Panc1 (cell line): ENCODE measurements at regions not wholly inside any gene's neighbourhood (a gene's known extent, or its start where the extent isn't known, plus 50 kb on each side); places are given as distances from the start of the nearest gene placed in this dataset.

Experiments used
- ATAC-seq: fragments of 200-7000 bp; cut with Tn5 transposase; 2 replicates; pipeline ENCODE4 v1.9.1; 2020; ENCODE audit warnings: mild to moderate bottlenecking, moderate library complexity
- BruUV-seq: library from RNA; stranded (reverse); fragments of 400-500 nt; replicated peaks from 2 replicates; lab custom pipeline; 2021; lab: Mats Ljungman, UMichigan
- CTCF ChIA-PET: fragments of 300-600 bp; sonication (Branson Sonifier 250); formaldehyde crosslinking; loops from one replicate; lab custom pipeline; 2022; ENCODE audit warnings: antibody characterized with exemption; lab: Charles Lee
- POLR2A ChIA-PET: fragments of 300-600 bp; sonication (Branson Sonifier 250); formaldehyde crosslinking; loops from one replicate; lab custom pipeline; 2022; ENCODE audit warnings: antibody characterized with exemption; lab: Charles Lee
- DNase-seq: peaks from one replicate; pipeline ENCODE4 v3.0.0-alpha.2; 2010; ENCODE audit warnings: low read depth, low spot score
- H3K27ac ChIP-seq: 2 replicates; pipeline ENCODE4 v1.5.1; 2011; ENCODE audit warnings: mild to moderate bottlenecking, low read length, inconsistent platforms
- H3K27me3 ChIP-seq: fragments of 200-500 bp; sonication (Bioruptor generic); 2 replicates; pipeline ENCODE4 v1.6.0; 2014; ENCODE audit warnings: low read length, inconsistent platforms; ENCODE audit not compliant: control insufficient read depth, insufficient read depth
- H3K36me3 ChIP-seq: fragments of 200-500 bp; sonication (Bioruptor generic); 2 replicates; pipeline ENCODE4 v1.5.1; 2014; ENCODE audit warnings: inconsistent platforms, mild to moderate bottlenecking, low read length, moderate library complexity; ENCODE audit not compliant: control insufficient read depth, insufficient read depth
- H3K4me1 ChIP-seq: 2 replicates; pipeline ENCODE4 v1.5.1; 2011; ENCODE audit warnings: inconsistent platforms, mild to moderate bottlenecking, low read length, moderate library complexity; ENCODE audit not compliant: control insufficient read depth, insufficient read depth
- H3K4me3 ChIP-seq, 2 experiments: 2 replicates each; pipeline ENCODE4 v1.5.1; 2011 to 2012; ENCODE audit warnings: low read depth in 2 of 2, low read length in 2 of 2, mild to moderate bottlenecking in 2 of 2, inconsistent platforms in 1 of 2, moderate library complexity in 1 of 2
- H3K9me3 ChIP-seq: fragments of 200-500 bp; sonication (Bioruptor generic); 2 replicates; pipeline ENCODE4 v1.5.1; 2014; ENCODE audit warnings: low read depth, mild to moderate bottlenecking, inconsistent platforms, low read length, moderate library complexity; ENCODE audit not compliant: control insufficient read depth, insufficient read depth
- POLR2AphosphoS5 ChIP-seq: IDR thresholded peaks from 2 replicates; pipeline ENCODE4 v1.6.1; 2012; ENCODE audit warnings: mild to moderate bottlenecking, low read depth, low read length, moderate library complexity
- SIN3A ChIP-seq: IDR thresholded peaks from 2 replicates; pipeline ENCODE4 v1.6.1; 2012; ENCODE audit warnings: low read depth, mild to moderate bottlenecking, low read length, moderate library complexity, borderline replicate concordance; ENCODE audit not compliant: insufficient read depth
- TCF7L2 ChIP-seq: IDR thresholded peaks from 2 replicates; pipeline ENCODE4 v1.6.1; 2011; ENCODE audit warnings: mild to moderate bottlenecking, low read depth, low read length, inconsistent platforms
- in situ Hi-C: cut with HindIII; loops from 2 replicates; pipeline ENCODE4 v1.10.0; 2016; ENCODE audit warnings: low sequenced_read_pairs, low pct_unique_long_range_greater_than_20kb
- intact Hi-C: fragments of 100-400 bp; cut with micrococcal nuclease; formaldehyde crosslinking; loops from one replicate; pipeline ENCODE4 v1.10.0; 2022; ENCODE audit not compliant: unreplicated experiment
- TF ChIP-seq, protein P1 (sequence below): fragments of 450-650 bp; IDR thresholded peaks from 2 replicates; pipeline ENCODE4 v1.5.1; 2017; ENCODE audit warnings: mild to moderate bottlenecking
- TF ChIP-seq, protein P2 (sequence below), 2 experiments: IDR thresholded peaks; 2 replicates each; pipeline ENCODE4 v1.6.1; 2011 to 2012; ENCODE audit warnings: low read depth in 2 of 2, control low read depth in 1 of 2, low read length in 1 of 2, mild to moderate bottlenecking in 1 of 2, moderate library complexity in 1 of 2; ENCODE audit not compliant: insufficient read depth in 1 of 2

DNA sequence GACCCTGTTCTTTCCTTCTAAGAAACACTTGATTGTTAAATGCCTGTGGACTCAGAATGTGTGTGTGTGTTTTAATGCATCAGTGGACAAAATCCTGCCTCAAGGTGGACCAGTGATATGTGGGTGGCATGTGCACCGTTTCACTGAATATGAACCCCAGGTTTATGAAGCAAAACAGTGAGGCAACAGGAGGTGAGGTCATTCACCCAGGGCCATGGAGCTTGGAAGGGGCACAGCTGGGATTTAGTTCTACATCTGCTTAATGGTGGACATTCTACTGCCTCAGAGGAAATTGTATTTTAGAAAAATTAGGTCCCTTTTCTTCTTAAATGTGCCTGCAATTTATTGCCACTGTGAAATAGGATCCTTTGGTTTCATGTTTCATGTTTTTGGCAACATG lies 549.5 kb upstream of the EEF2KMT start:
- in situ Hi-C loops (no loop called here), intact Hi-C loops (no loop called here)
- Histone ChIP-seq H3K4me3 (no peak overlapping the region), H3K36me3 (no peaks in the 10 kb centered on the region), H3K27me3 (peaks cover 3% of the 10 kb centered on the region; the same call in 1 of the 2 replicates), H3K4me1 (no peaks in the 10 kb centered on the region), H3K27ac (no peak overlapping the region), H3K9me3 (no peaks in the 10 kb centered on the region)
- TF ChIP-seq SIN3A (no peak), POLR2AphosphoS5 (no peak), TCF7L2 (no peak)
- TF ChIP-seq, protein P1, sequence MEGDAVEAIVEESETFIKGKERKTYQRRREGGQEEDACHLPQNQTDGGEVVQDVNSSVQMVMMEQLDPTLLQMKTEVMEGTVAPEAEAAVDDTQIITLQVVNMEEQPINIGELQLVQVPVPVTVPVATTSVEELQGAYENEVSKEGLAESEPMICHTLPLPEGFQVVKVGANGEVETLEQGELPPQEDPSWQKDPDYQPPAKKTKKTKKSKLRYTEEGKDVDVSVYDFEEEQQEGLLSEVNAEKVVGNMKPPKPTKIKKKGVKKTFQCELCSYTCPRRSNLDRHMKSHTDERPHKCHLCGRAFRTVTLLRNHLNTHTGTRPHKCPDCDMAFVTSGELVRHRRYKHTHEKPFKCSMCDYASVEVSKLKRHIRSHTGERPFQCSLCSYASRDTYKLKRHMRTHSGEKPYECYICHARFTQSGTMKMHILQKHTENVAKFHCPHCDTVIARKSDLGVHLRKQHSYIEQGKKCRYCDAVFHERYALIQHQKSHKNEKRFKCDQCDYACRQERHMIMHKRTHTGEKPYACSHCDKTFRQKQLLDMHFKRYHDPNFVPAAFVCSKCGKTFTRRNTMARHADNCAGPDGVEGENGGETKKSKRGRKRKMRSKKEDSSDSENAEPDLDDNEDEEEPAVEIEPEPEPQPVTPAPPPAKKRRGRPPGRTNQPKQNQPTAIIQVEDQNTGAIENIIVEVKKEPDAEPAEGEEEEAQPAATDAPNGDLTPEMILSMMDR = no peak
- TF ChIP-seq, protein P2, sequence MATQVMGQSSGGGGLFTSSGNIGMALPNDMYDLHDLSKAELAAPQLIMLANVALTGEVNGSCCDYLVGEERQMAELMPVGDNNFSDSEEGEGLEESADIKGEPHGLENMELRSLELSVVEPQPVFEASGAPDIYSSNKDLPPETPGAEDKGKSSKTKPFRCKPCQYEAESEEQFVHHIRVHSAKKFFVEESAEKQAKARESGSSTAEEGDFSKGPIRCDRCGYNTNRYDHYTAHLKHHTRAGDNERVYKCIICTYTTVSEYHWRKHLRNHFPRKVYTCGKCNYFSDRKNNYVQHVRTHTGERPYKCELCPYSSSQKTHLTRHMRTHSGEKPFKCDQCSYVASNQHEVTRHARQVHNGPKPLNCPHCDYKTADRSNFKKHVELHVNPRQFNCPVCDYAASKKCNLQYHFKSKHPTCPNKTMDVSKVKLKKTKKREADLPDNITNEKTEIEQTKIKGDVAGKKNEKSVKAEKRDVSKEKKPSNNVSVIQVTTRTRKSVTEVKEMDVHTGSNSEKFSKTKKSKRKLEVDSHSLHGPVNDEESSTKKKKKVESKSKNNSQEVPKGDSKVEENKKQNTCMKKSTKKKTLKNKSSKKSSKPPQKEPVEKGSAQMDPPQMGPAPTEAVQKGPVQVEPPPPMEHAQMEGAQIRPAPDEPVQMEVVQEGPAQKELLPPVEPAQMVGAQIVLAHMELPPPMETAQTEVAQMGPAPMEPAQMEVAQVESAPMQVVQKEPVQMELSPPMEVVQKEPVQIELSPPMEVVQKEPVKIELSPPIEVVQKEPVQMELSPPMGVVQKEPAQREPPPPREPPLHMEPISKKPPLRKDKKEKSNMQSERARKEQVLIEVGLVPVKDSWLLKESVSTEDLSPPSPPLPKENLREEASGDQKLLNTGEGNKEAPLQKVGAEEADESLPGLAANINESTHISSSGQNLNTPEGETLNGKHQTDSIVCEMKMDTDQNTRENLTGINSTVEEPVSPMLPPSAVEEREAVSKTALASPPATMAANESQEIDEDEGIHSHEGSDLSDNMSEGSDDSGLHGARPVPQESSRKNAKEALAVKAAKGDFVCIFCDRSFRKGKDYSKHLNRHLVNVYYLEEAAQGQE (IDR thresholded peaks at IDR 0.05; ENCODE audit: insufficient read depth in 1 of 2, low read depth in 2 of 2, low read length in 1 of 2) = no peak
- no TSS peak for BruUV-seq
- DNase-seq = no peak
- no peak for ATAC-seq
- ChIA-PET POLR2A (no interaction called here), CTCF (interaction anchor here (0.6 kb wide), 1 partner anchor 435 kb away, joined by 4 read pairs; no protein-coding TSS in a partner anchor)

DNA sequence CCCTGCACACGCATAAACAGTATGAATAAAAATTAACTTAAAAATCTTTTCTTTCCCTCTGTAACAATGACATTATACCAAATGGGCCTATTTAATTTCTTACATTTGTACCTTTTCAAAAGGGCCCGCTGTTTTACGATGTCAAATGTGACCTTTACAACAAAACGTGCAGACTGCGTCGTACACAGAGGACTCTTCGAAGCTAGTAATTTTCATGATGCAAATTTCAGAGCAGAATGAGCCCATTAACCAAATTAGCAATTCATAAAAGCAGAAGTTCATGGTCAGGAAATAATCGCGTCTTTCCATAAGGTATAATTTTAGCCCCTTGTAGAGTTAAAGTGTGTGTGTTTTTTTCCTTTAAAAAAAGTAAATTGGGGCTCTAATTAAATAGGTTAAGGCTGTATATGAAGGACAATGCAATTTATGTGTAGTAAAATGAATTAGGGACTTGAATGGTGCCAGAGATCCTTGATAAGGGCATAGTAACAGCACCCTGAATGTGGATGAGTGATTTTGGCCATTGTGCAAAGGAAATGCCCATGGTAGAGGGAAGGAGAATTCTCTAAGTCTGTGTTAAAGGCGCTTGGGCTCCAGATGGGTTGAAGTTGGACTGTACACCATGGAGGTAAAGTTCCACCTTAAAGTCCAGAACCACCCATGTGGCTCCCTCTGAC lies 546.4 kb upstream of the EEF2KMT start:
- Histone ChIP-seq H3K27ac (no peak overlapping the region), H3K27me3 (peaks cover 3% of the 10 kb centered on the region; the same call in 1 of the 2 replicates), H3K9me3 (no peaks in the 10 kb centered on the region), H3K4me3 (no peak overlapping the region), H3K36me3 (no peaks in the 10 kb centered on the region), H3K4me1 (no peaks in the 10 kb centered on the region)
- ChIA-PET POLR2A (no interaction called here), CTCF (no interaction called here)
- in situ Hi-C loops (no loop called here), intact Hi-C loops (no loop called here)
- no peak for ATAC-seq
- TF ChIP-seq SIN3A (no peak), TCF7L2 (no peak), POLR2AphosphoS5 (no peak)
- TF ChIP-seq, protein P1 = no peak
- TF ChIP-seq, protein P2 (IDR thresholded peaks at IDR 0.05; ENCODE audit: insufficient read depth in 1 of 2, low read depth in 2 of 2, low read length in 1 of 2) = no peak
- no TSS peak for BruUV-seq
- DNase-seq = no peak
